HG02642 (cell line): ENCODE measurements at regions not wholly inside any gene's neighbourhood (a gene's known extent, or its start where the extent isn't known, plus 50 kb on each side); places are given as distances from the start of the nearest gene placed in this dataset.

Experiments
- ATAC-seq: cut with Tn5 transposase; IDR thresholded peaks from one replicate; pipeline ENCODE4 v1.9.1; 2021; ENCODE audit warnings: mild to moderate bottlenecking; ENCODE audit not compliant: unreplicated experiment, poor library complexity

GRCh38 chr5:155878991-155879575, 447.9 kb upstream of the SGCD start:
- ATAC-seq, result no peak

- ATAC-seq, result no peak
Observed at GRCh38 chr5:155884041-155884440, 442.9 kb upstream of the SGCD start.

DNA sequence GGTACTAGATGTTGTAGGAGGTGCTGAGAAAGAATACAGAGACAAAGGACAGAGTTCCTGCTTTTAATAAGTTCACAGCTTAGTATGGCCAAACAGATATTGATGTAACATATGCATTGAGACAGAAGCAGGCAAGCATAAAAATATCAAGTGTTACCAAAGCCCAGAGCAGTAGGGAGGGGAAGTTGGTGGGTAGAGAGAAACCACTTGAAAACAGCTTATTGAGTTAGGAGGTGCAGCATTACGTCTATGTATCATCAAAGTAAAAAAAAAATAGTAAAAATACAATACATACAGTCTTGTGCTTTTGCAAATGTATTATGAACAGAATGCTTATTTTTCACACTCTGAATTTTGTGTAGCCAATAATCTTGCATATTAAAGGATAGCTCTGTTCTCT, 441.8 kb upstream of the SGCD start:
- no peak for ATAC-seq

DNA sequence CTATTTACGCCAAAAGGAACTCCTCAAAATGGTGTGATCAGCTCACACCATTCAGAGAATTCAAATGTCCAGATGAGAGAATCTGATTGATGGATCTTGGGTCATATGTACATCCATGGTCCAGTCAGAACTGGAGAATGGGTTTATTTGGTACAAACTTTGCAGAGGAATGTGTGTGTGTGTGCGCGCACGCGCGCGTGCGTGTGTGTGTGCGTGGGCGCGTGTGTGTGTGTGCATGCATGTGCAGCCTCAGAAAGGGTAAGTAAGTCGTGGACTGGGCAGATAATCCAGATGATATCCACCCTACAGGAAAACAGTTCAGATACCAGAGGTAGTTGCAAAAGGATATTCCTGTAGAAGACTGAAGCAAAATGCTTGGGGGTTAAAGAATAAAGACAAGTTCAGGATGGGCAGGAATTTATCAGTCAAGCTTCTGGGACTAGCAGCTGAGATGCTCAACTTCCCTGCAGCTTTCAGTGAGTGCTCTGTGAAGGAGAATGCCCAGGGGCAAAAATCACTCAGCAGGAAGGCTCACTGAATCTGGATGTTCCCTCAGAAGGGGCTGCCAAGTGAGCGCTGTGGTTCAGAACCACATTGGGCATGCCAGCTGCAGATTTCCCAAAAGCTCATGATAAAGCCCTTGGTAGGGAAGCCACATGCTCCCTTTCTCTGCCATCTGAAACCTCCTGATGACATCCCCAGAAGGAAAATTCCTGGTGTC, 440.5 kb upstream of the SGCD start:
- ATAC-seq, result no peak

DNA sequence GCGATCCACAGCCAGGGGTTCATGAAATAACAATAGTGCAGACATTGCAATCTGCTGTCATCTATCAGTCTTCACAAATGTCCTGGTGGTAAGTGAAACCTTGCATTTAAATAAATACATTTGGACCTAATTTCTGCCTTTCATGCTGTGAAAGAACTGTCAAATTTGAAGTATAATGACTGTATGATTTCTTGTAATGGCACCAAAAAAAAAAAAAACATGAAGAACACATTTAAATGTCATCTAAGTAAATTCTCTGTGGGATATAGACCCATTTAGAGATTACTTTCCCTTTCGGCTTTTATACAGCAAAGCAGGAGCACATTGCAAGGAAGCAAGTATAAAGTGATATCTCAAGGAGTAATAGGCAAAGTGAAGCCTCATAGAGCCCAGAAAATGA, 431.5 kb upstream of the SGCD start:
- no peak for ATAC-seq

DNA sequence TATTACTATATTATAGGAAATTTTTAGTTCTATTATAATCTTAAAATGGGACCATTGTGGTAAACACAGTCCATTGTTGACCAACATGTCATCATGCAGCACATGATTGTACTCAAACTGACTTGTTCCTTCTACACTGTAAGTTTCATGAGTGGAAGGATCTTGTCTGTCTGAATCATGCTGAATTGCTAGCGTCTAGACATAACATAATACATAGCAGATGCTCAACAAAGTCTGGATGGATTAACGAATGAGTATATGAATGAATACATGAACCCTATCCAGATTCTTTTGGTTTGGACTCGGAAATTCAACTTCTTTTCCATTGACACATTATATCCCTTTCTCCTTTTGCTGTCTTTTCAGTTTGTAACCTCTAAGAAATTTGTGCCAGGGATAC, 429.2 kb upstream of the SGCD start:
- ATAC-seq, result no peak

DNA sequence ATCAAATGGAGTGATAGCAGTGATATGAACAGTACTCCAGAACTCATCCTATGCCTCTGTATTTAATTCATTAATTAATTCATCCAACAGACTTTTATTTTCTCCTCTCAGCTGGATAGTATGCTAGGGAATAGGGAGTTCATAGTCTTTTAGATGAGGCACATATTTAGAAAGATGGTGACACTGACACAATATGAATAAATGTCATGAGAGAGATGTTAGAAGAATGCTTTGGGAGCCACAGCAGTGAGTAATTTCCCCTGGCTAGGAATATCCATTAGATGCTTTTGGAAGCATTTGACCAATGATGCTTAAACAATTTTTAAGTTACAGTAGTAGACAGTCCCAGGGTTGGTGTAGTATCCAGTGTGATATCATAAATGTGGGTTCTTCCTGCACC, 428.7 kb upstream of the SGCD start:
- no peak for ATAC-seq

GRCh38 chr5:155903791-155904190, 423.2 kb upstream of the SGCD start:
- ATAC-seq, result no peak

GRCh38 chr5:155905364-155905763, 421.6 kb upstream of the SGCD start:
- no peak for ATAC-seq

DNA sequence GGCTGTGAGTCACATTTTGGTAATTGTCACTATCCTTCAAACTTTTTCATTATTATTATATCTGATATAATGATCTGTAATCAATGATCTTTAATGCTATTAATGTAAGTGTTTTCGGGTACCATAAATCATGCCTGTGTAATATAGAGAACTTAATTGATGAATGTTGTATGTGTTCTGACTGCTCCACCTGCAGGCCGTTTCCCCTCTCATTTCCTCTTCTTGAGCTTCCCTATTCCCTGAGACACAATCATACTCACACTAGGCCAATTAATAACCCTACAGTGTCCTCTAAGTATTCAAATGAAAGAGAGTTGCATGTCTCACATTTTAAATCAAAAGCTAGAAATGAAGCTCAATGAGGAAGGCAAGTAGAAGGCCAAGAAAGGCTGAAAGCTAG, 420.9 kb upstream of the SGCD start:
- no peak for ATAC-seq

GRCh38 chr5:155908543-155908942, 418.4 kb upstream of the SGCD start:
- no peak for ATAC-seq

- no peak for ATAC-seq
Observed at GRCh38 chr5:155912291-155912690, 414.7 kb upstream of the SGCD start.

DNA sequence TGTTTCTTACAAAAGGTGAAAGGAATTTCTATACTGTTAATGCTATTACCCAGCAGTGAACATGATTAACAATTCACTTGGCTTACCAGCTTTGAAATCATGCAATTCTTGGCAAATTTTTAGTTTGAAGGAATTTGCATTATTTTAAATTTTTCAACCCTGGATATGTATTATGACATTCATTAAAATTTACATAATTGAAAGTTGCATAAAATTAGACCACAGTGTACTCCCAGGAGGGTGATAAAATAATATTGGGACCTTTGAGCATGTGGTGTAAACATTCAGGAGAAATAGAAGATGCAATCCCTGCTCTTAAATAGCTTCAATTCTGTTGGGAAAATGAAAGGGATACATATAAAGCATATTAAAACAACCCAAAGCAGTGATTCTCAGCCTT, 412.2 kb upstream of the SGCD start:
- ATAC-seq, result no peak

DNA sequence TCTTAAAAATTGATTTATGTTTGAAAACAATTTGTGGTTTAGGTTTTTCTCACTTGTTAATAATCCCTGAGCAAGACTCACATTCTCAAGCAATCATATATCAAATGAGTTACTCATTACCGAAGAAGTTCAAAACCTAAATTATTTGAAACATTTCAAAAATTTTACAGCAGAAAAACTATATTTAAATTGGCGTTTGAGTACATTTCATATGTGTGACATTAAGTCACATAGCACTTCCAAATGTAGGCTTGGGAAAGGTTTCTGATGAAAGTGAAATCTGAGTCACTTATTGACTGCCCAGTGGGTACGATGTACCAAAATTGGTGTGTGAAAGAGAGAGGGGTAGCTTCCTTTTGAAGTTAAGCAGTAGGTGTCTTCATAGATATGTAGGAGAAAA, 411.4 kb upstream of the SGCD start:
- no peak for ATAC-seq

DNA sequence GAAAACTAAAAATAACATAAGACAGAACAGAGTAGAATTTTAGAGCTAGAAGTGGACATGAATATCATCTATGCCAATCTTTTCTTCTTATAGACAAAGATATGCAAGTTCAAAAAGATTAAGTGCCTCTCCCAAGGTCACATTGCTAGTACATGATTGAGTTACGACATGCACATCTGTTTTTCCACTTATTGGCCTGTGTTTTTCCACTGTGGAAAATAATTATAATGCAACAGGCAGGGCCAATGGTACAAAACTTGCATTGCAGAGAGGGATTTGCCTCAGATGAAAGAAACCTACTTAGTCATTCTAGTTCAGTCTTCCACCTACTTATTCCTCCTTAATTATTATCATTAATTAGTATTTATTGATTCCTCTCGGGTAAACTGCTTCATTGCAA, 407.8 kb upstream of the SGCD start:
- ATAC-seq, result no peak

GRCh38 chr5:155919725-155920124, 407.2 kb upstream of the SGCD start:
- ATAC-seq, result no peak

DNA sequence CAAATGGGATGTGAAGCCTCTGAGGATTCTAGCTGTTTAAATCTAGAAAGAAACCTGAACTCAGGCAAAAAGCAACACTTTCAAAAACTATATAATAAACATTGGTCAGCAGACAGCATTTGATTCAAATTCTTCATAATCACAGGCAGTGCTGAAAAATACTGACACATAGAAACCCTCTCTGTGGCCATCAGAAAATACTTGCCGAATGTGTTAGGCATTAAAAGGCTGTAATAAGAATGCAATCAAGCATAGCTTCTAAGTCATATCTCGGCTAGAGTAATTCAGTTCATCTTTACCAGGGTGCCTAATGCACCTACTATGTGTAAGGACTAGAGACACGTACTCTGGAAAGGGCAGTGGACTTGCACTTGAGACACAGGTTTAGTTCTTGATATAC, 405.3 kb upstream of the SGCD start:
- ATAC-seq, result no peak

DNA sequence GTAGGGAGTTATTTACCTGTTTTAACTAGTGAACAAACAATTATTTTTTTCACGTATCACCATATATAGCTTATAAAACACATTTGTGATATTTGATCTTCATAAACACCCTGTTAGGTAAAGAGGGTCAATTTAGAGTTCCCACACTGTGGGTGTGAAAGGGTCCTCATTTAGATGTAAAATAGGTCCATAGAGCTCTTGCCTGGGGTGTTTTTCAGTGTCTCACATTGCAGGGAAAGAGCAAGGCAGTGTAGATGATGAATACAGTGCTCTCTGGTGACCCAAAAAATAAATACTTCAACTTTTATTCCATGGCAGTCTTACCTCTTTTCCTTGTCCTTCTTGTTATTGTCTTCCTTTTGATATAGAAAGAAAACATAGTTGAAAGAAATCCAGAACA, 403.2 kb upstream of the SGCD start:
- ATAC-seq, result no peak

DNA sequence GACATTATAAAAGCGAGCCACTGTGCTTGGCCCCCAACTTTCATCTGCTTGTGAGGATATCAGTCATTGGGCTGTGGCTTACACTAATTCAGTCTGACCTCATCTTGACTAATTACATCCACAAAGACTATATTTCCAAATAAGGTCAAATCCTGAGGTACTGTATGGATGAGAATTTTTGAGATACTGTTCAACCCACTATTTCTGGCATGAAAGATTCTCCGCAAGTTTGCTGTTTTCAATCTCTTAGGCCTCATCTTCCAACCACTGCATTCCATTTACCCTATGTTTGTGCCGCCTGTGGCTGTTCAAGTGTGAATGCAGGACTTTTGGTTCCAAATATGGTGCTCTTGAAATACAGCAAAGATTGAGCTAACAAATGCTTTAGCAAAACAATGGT, 400.9 kb upstream of the SGCD start:
- no peak for ATAC-seq

GRCh38 chr5:155926766-155927165, 400.2 kb upstream of the SGCD start:
- no peak for ATAC-seq

- no peak for ATAC-seq
Observed at GRCh38 chr5:155929112-155929511, 397.9 kb upstream of the SGCD start.

DNA sequence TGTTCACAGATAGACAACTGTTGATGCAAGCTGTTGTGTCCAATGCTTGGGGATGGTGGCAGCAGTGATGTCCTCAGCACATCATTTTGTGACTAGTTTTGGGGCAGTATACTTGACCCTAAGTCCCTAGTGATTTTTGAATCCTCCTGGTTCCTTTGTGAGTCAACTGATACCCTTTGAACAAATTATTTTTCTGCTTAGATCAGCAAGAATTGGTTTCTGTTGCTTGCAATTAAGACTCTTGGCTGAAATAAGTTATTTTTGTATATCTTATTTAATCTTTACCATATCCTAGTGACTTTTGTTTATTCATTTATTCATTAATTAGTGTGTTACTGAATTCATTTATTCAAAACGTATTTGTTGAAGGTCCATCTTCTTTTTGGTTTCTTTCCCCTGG, 392.0 kb upstream of the SGCD start:
- ATAC-seq, result no peak
